ENCODE measurements at regions not wholly inside any gene's neighbourhood (a gene's known extent, or its start where the extent isn't known, plus 50 kb on each side); places are given as distances from the start of the nearest gene placed in this dataset.

- H3K27me3 Mint-ChIP-seq: no peaks in the 10 kb centered on the region
- TF ChIP-seq CTCF (IDR thresholded peaks at IDR 0.05; ENCODE audit: unreplicated experiment): no peak
- no peak overlapping the region for H3K27ac Mint-ChIP-seq
- no peaks in the 10 kb centered on the region for H3K4me1 Mint-ChIP-seq (ENCODE audit: low read depth)
- DNase-seq (ENCODE audit: low spot score, unreplicated experiment): no peak
- no peak overlapping the region for H3K4me3 Mint-ChIP-seq (ENCODE audit: low read depth)
- no peaks in the 10 kb centered on the region for H3K36me3 Mint-ChIP-seq (ENCODE audit: insufficient read depth)
- H3K9me3 Mint-ChIP-seq (ENCODE audit: low read depth): peaks cover 40% of the 10 kb centered on the region
Measured at GRCh38 chrX:79243691-79244090, 99.2 kb downstream of the GPR174 start.

GRCh38 chrX:79235899-79236298 lies 91.4 kb downstream of the GPR174 start:
- no peak overlapping the region for H3K27ac Mint-ChIP-seq
- no peak for TF ChIP-seq CTCF (IDR thresholded peaks at IDR 0.05; ENCODE audit: unreplicated experiment)
- H3K27me3 Mint-ChIP-seq: no peaks in the 10 kb centered on the region
- peaks cover 41% of the 10 kb centered on the region for H3K9me3 Mint-ChIP-seq (ENCODE audit: low read depth)
- H3K4me3 Mint-ChIP-seq (ENCODE audit: low read depth): no peak overlapping the region
- no peak for DNase-seq (ENCODE audit: low spot score, unreplicated experiment)
- peaks cover under 1% of the 10 kb centered on the region for H3K4me1 Mint-ChIP-seq (ENCODE audit: low read depth)
- no peaks in the 10 kb centered on the region for H3K36me3 Mint-ChIP-seq (ENCODE audit: insufficient read depth)

- no peak for TF ChIP-seq CTCF (IDR thresholded peaks at IDR 0.05; ENCODE audit: unreplicated experiment)
- no peak overlapping the region for H3K27ac Mint-ChIP-seq
- H3K4me1 Mint-ChIP-seq (ENCODE audit: low read depth): peaks cover 1% of the 10 kb centered on the region
- DNase-seq (ENCODE audit: low spot score, unreplicated experiment): no peak
- H3K36me3 Mint-ChIP-seq (ENCODE audit: insufficient read depth): no peaks in the 10 kb centered on the region
- H3K9me3 Mint-ChIP-seq (ENCODE audit: low read depth): peaks cover 47% of the 10 kb centered on the region
- H3K4me3 Mint-ChIP-seq (ENCODE audit: low read depth): no peak overlapping the region
- H3K27me3 Mint-ChIP-seq: no peaks in the 10 kb centered on the region
Measured at GRCh38 chrX:79231662-79232061, 87.2 kb downstream of the GPR174 start.
